Fibroblast of skin of left biceps (primary cell): ENCODE measurements at regions not wholly inside any gene's neighbourhood (a gene's known extent, or its start where the extent isn't known, plus 50 kb on each side); places are given as distances from the start of the nearest gene placed in this dataset.

Experiments
- DNase-seq, 2 experiments: peaks; one replicate each; pipeline ENCODE4 v3.0.0-alpha.2; 2013; ENCODE audit warnings: low read depth in 2 of 2

- DNase-seq: peak; percentile 71 to 78
Measured at GRCh38 chr15:66832664-66833063, 130.6 kb downstream of the SMAD6 start.

DNA sequence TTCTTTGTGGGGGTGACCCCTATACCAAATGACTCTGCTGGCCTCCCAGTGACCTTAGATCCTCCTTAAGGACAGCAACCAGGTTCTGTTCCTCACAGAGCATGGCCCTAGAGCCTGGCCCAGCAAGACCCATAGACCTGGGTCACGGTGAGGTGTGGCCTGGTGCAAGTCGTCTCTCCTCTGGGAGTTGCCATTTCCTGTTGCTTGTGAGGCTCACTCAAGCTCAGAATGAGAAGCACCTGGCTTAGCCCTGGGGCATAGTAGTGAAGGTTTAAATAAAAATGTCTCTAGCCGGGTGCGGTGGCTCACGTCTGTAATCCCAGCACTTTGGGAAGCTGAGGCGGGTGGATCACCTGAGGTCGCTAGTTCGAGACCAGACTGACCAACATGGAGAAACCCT is 131.3 kb downstream of the SMAD6 start:
- no peak for DNase-seq

DNA sequence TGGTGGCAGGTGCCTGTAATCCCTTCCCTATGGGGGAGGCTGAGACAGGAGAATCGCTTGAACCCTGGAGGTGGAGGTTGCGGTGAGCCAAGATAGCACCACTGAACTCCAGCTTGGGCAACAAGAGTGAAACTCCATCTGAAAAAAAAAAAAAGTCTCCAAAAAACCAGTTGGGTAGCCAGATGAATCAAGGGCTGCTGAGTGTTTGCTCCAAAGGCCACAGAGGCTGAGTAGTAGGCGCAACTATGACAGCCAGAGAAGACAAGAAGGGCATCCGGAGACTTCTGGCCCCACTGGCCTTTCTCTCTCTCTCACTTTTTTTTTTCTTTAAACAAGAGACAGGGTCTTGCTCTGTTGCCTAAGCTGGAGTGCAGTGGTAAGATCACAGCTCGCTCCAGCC is 131.8 kb downstream of the SMAD6 start:
- DNase-seq: no peak

DNA sequence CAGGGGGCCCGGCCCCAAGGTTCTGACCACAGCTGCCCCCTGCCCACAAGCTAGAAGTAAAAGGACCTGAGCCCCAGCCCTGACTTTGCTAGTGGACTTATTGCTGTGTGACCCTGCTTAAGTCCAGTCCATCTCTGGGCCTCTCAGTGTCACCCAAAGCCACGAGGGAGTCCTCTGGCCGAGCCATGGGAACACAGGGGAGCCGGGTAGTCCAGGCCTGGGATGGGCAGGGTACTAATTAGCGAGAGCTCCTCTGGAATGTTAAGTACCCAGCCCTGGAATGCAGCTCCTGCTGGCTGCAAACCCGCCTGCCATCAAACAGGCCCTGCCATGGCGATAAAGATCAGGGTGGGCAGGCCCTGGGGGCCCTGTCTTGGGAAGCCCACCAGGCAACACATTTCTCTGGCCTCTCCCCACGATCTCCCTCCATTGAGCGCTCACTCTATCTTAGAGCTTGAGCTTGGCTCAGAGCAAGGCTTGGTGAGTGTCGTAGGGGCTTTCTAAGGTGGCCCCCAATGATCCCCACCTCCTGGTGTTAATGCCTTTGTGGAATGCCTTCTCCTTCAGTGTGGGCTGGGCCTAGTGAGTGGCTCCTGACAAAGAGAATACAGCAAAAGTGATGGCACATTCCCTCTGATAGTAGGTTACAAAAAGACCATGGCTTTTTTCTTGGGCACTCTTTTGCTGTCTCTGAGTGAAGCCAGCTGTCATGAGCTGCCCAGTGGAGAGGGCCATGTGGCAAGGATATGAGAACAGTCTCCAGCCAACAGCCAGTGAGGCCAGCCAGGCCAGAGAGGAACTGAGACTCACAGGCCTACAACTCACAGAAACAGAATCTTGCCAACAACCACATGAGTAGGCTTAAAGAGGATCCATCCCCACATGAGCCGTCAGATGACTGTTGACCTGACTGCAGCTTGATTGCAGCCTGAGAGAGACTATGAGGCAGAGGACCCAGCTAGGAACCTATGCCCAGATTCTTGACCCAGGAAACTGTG is 133.1 kb downstream of the SMAD6 start:
- no peak for DNase-seq

- DNase-seq: no peak
Measured at GRCh38 chr15:66836231-66837030, 134.4 kb downstream of the SMAD6 start.

- no peak for DNase-seq
Measured at GRCh38 chr15:66838202-66838601, 136.2 kb downstream of the SMAD6 start.

GRCh38 chr15:66838671-66839239 is 136.7 kb downstream of the SMAD6 start:
- no peak for DNase-seq

DNA sequence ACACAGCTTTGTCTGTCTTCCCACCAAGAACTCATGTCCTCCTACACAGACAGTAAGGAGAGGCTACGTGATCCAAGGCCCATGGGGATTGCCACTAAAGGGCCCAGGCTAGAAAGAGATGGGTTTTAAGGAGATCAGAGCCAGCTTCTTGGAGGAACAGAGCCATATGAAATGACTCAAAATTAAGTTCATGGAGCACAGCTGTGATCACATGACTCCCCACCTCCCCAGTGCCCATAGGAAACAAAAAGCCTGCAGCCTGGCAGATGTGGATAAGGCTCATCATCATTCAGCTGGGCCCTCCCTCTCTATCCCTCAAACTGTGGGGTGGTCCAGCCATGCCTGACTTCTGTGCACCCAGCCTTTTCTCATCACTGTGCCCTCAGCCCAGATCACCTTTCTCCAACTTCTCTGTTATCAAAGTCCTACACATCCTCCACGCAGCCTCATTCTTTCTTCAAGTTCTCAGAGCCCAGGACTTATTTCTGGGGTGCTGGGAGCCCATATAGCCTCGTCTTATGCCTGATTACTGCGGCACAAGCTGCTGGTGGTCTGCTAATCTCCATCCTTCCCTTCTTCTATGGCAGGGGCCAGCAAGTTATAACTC is 137.6 kb downstream of the SMAD6 start:
- no peak for DNase-seq

GRCh38 chr15:66840615-66841390 is 138.8 kb downstream of the SMAD6 start:
- no peak for DNase-seq

GRCh38 chr15:66841953-66842681 is 140.1 kb downstream of the SMAD6 start:
- peak; percentile 56 to 62 for DNase-seq

GRCh38 chr15:66842710-66843441 is 140.8 kb downstream of the SMAD6 start:
- no peak for DNase-seq

- no peak for DNase-seq
Measured at GRCh38 chr15:66843581-66843980, 141.5 kb downstream of the SMAD6 start.

GRCh38 chr15:66844041-66844746 is 142.2 kb downstream of the SMAD6 start:
- DNase-seq: no peak

GRCh38 chr15:66844747-66845145 is 142.7 kb downstream of the SMAD6 start:
- DNase-seq: no peak

GRCh38 chr15:66845266-66845785 is 143.3 kb downstream of the SMAD6 start:
- no peak for DNase-seq

- no peak for DNase-seq
Measured at GRCh38 chr15:66846031-66846430, 144.0 kb downstream of the SMAD6 start.

GRCh38 chr15:66846811-66847210 is 144.8 kb downstream of the SMAD6 start:
- no peak for DNase-seq

GRCh38 chr15:66847565-66847991 is 145.5 kb downstream of the SMAD6 start:
- DNase-seq: no peak

GRCh38 chr15:66848116-66848515 is 146.1 kb downstream of the SMAD6 start:
- no peak for DNase-seq
